Ramos (cell line): ENCODE measurements at regions not wholly inside any gene's neighbourhood (a gene's known extent, or its start where the extent isn't known, plus 50 kb on each side); places are given as distances from the start of the nearest gene placed in this dataset.

Experiments used
- in situ Hi-C: fragments of 300-500 bp; cut with MboI; formaldehyde crosslinking; loops from one replicate; pipeline ENCODE4 v1.14.3; 2022; ENCODE audit warnings: low sequenced_read_pairs; ENCODE audit not compliant: unreplicated experiment

DNA sequence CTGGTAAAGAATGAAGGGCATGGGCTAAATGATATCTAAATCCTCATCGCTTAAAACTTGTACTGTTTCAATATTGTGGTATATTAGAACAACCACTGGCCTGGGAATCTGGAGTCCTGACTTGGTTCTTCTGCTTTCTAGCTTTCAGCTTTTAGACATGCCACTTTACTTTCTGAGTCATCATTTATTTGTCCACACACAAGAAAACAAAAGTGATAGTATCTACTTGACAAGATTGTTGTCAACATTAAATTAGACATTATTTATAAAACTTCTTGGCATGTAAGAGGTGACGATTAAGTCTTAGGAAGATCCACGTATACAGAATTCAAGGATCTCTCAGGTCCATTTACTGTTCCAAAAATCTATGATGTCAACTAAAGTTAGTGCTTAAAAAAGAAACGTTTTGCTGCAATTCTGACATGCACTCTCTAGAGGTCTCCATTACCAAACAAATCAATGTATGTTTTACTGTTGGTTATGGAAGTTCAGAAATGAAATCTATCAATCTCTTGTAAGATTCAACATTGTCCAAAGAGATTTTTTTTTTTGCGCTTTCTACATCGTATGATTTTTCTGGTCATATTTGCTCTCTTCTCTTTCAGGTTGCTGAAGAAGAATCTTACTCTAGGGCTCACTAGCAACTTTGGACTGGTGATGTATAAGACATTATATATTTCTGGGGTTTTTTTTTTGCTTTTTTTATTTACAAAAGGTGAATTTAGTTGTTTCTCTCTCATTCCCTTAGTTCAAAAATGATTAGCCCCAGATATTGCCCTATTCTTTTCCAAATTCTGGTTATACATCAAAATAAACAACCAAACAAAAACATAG lies 53.6 kb upstream of the DYNC1I1 start:
- in situ Hi-C loops = no loop called here

DNA sequence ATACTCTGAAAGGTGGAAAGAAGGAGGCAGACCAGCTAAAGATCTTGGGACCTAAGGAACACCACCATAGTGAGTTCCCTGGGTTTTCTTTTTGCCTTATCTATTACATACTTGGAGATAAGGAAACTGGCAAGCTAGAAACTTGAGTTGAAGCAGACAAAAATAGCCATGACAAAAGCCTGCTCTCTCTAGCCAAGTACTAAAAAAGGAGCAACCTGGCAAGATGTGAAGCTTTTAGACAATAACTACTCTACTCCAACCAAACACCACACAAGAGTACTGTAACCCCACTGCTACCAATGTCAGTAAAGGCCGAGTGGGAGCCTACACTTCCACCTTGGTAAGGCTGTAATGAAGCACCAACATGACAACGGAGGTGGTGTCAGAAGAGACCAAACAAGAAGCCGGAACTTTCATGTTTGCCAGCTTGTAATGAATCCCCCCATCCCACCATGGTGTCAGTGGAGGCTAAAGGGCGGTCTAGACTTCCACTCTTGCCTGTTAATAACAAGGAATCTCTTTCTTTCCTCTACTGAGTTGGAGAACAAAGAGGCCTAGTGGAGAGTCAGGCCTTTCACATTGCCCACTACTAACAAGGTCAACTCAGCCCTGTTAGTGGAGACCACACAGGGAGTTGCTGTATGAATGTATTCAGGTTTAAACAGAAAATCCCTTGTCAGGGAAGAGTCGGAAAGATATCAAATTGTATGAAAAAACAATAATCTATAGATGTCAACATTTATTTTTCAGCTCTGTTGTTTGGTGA lies 55.8 kb upstream of the DYNC1I1 start:
- in situ Hi-C loops = no loop called here

DNA sequence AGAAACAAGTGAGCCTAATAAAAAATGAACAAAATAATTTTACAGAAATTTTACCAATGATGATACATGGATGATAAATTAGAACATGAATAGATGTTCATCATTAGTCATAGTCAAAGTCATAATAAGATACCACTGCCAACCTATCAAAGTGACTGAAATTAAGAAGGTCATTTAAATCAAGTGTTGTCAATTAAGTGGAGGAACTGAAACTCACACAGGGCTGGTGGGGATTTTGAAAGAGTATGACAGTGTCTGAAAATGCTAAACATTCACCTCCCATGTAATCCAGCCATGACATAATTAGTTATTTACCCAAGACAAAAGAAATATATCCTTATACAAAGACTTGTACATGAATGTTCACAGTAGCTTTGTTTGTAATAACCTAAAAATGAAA lies 57.1 kb upstream of the DYNC1I1 start:
- in situ Hi-C loops = no loop called here

DNA sequence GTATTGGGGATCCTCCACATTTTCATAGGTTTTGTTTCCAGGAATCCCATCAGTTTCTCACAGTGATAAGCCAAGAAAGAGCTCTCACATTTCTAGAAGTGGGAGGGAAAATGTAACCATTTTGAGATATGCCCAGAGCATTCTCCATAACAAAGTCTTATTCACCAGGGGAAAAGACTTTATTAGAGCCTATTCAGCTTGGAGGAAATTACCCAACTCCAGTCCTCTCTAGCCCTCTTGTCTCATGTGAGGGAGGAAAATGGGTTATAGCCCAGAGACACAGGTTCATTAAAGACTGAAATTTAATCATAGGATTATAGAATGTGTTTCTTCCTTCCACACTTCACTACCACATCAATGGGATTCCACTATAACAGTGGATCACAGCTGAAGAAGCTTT lies 61.6 kb upstream of the DYNC1I1 start:
- in situ Hi-C loops = no loop called here

DNA sequence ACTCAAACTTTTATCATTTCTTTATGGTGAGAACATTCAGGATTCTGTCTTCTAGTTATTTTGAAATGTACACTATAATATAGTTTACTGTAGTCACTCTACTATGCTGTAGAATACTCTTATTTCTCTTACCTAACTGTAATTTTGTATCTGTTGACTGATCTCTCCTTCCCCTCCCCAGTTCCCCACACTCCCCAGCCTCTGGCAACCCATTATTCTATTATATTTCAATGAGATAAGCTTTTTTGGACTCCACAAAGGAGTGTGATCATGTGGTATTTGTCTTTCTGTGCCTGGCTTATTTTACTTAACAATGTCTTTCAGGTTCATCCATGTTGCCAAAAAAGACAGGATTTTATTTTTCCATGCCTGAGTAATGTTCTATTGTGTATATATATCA lies 71.4 kb upstream of the DYNC1I1 start:
- in situ Hi-C loops = no loop called here

DNA sequence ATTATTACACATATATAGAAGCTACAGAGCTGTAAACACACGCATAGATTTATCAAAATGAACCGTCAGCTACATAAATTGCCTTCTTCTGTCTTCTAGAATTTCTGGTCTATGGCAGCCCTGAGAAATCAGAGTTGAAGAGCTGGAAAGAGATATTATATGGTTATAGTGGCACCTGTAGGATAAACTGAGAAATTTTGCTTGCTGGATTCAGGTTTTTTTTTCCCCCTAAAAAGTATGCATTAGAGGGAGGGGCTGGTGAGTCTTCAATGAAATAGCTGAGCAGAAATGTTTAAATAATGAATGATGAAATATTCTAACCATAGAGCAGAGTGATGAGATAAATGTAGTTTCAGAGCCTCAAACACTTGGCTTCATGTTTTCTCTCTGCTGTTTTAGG lies 78.0 kb upstream of the DYNC1I1 start:
- in situ Hi-C loops = no loop called here

DNA sequence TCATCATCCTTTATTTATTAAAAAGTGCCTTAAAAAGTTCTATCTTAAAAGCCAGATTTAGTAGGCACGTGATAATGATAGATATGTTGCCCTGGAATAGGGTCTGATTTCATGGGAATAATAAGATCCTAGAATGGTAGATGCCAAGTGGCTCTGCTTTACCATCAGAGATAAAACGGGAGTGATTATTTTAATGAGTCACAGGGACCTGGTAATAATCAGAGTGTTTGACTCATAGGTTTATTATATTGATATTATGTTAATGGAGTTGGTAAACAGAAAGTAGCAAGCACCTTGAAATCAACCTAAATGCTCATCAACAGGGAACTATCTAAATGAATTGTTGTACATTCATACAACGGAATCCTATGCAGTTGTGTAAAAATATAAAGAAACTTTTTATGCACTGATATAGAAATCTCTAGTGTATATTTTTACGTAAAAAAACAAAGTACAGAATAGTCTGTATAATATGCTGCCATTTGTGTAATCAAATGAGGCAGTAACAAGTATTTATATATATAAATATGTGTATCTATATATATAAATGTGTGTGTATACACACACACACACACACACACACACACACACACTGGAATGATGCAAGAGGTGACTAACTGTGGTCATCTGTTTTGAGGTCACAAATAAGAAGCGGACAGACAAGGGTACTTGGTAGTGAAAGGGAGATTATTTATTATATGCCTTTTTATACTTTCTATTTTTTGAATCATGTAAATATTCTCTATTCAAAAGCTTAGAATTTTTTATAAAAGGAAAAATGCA lies 78.6 kb upstream of the DYNC1I1 start:
- in situ Hi-C loops = no loop called here

DNA sequence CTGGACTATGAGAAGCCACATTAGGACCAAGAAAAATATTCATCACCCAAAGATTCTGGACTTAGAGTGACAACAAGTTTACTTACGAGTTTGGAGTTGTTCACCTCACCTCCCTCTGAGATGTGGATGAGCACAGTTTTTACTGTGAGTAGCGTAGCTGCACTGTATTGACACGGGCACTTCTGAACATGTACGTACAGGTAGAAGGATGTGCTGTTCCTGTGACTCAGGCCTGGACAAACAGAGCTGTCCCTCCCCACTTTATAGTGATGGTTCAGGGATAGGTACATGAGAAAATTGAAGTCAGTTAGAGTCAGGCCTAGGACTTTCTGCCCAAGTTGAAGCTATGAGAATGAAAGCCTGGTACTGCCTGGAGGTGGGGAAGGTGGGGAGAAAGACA lies 80.9 kb upstream of the DYNC1I1 start:
- in situ Hi-C loops = no loop called here

DNA sequence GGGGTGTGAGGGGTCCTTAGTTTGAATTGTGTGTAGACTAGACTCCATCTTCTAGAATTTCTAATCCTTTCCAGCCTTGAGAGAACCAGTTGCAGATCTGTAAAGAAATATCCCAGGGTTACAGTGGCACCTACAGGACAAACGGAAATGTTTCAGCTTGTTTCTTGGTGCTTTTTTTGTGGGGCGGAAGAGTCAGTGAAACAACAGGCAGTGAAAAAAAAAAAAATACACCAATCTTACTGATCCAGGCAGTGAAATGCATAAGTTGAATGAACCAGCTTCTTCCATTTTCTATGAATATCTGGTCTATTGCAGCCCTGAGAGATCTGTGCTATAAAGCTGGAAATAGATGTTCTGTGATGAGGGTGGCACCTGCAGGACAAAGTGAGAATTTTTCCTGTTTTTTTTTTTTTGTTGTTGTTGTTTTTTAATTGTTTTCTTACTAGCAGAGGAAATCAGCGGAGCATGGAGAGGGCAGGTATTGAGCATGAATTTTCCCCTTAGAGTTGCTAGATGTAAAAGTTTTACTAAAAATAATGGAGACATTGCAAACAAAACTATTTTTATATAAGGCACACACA lies 81.9 kb upstream of the DYNC1I1 start:
- in situ Hi-C loops = no loop called here

DNA sequence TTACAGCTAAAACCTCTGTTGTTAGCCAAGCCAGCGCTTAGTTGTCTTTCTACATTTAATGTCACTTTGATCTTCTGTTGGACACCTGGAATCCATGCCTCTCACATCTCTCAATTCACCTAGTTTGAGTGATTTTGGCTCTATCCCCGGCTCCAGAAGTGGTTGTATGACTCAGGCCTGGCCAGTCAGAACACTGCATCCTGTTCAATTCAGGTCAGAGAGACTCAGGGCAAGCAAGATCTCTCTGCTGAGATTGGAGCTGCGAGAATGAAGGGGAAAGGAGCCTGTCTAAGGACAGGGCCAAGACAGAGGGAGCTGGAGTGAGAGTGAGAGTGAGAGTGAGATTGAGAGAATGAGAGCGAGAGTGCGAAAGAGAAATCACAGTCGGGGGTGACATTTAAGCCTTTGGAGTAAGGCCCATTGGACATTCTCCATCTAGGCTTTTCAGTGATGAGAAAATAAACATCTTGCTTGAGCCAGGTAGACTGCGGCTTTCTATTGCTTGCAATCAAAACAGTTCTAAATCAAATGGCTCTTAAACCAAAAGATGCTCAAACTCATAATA lies 83.3 kb upstream of the DYNC1I1 start:
- in situ Hi-C loops = loop anchor here (10.0 kb wide), 1 partner anchor 174 kb away; no protein-coding TSS in a partner anchor

DNA sequence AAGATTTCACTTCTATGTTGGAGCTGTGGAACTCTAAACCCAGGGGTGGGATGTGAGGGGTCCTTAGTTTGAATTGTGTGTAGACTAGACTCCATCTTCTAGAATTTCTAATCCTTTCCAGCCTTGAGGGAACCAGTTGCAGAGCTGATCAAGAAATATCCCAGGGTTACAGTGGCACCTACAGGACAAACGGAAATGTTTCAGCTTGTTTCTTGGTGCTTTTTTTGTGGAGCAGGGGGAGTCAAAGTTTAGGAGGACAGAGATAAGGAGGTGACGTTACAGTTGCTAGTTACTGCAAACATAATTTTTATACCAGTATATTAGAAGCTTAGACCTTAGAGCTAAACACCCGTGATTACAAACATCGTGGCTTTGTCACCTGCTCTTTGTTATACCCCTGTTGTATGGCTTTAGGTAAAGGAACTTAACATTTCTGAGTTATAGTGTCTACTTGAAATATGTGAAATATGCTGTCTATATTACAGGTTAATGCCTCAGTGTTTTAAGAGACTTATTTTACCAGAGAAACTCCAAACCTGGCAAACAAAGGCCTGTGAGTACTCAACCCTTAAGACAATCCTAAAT lies 84.5 kb upstream of the DYNC1I1 start:
- in situ Hi-C loops = loop anchor here (10.0 kb wide), 1 partner anchor 173 kb away; no protein-coding TSS in a partner anchor

DNA sequence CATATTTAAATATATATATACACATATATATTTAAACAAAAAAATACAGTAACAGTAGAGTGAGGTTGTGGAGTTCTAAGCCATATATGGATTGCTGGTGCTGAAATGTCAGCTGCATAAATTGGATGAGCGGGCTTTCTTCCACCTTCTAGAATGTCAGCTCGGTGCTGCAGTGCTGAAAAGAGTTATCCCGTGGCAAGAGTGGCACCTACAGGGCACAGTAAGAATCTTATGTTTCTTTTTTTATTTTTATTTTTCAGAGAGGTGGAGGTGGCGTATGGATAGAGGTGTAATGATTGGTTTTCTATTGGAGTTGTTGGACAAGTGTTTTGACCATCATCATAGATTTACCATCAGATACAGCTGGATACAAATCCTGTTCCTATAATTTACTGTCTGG lies 86.2 kb upstream of the DYNC1I1 start:
- in situ Hi-C loops = loop anchor here (10.0 kb wide), 1 partner anchor 171 kb away; no protein-coding TSS in a partner anchor

DNA sequence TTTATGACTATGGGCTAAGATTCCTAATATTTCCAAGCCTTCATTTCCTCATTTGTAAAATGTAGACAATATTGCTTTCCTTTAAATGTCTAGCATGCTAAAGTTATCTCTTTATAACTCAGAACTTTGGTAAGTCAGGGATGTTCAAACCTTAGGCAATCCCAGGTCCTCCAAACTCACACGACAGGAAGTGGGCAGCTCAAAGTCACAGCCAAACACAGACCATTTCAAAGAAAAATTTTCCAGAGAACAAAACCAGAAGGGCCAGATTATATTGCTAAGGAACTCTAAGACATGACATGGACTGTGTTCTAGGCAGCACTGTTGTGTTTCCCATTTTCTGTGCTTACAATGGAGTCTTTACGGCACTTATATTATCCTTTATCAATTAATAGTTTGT lies 87.8 kb upstream of the DYNC1I1 start:
- in situ Hi-C loops = loop anchor here (10.0 kb wide), 1 partner anchor 170 kb away; no protein-coding TSS in a partner anchor

DNA sequence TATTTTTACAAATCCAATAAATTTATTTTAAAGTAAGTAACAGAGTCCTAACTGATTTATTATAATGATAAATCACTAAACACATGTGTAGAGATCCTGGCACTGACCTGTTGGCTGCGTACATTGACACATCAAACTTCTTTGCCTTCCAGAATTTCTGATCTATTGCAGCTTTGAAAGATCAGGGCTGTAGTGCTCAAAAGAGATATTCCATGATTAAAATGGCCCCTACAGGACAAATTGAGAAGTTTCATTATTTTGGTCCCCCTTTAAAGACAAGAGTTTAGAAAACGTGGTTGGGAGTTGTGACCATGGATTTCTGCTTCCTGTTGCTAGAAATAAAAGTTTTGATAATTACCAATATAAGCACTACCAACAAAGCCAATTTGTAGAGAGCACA lies 87.7 kb upstream of the PDK4 start:
- in situ Hi-C loops = loop anchor here (10.0 kb wide), 1 partner anchor 169 kb away; no protein-coding TSS in a partner anchor

DNA sequence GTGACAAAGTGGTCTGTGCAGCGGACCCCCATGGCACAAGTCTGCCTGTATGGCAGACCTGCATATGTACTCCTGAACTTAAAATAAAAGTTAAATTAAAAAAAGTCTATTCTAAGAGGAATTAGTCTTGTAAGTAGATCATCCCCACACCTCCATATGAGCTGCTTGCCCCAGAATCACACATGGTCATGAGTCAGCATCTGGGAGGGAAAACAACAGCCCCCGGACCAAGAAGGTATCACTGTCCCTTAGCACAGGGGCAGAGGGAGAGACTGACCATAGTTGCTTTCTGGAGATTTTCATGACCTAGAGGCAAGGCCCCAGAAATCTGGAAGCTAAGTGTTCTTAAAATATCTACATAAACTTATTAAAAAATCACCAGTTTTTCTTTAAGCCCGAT lies 86.6 kb upstream of the PDK4 start:
- in situ Hi-C loops = loop anchor here (10.0 kb wide), 1 partner anchor 168 kb away; no protein-coding TSS in a partner anchor

DNA sequence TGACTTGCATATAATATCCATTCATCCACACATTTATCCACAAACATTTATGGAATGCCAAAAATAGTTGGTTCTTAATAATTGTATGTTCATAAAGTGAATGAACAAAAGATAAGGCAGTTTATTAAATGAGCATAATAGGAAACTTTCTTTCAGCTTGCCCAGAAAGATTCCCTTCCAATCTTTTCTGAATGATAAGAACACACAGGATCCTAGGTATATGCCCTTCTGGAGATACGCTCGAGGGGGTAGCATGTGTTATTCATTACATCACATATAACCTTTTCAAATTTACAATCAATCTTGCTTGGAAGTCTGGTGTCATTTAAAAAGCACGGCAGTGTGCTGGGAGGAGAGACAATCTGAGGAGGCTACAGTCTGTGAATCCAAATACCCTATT lies 80.4 kb upstream of the PDK4 start:
- in situ Hi-C loops = no loop called here

DNA sequence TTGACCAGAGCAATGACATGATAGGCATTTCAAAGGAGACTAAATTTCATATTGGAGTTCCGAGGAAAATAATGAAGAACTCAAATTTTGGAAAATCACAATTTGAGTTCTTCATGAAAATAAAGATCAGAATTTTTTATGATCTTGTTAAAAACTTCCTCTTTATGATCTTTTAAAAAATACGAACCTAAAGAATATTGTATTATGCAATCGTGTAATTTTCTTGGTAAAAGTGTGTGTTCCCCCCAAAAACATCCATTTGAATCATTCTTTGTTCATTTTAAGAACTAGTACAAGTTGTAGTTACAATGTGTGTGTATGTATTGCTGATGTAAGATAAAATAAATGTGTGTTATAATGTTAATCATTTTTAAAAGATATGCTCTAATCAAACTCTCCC lies 79.3 kb upstream of the PDK4 start:
- in situ Hi-C loops = no loop called here

DNA sequence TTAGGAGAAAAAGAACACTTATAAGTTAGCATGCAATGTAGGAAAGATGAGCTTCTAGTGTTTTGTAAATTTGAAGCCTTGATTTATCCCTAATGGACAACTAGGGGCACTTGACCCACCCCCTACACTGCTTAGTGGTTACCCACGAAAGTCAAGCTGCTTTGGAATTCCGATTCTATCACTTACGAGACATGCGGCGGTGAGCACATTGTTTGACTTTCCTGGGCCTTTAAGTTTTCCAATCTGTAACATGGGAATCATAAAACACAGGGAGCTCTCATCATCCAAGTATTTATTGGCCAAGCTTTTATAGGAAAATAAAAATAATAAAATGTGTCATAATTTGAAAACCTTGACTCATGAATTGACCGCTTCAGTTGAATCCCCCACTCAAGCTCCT lies 78.7 kb upstream of the PDK4 start:
- in situ Hi-C loops = no loop called here

DNA sequence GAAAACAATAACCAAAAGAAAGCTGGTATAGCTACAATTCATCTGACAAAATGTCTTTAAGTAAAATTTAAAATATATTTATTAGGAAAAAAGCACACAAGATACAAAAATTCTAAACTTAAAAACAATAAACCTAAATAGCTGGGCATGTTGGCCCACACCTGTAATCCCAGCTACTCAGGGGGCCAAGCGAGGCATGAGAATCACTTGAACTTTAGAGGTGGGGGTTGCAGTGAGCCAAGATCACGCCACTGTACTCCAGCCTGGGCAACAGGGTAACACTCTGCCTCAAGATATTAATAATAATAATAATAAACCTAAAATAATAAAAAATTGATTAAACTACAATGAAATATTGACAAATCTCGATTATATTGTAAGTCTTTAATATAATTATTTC lies 77.8 kb upstream of the PDK4 start:
- in situ Hi-C loops = no loop called here

DNA sequence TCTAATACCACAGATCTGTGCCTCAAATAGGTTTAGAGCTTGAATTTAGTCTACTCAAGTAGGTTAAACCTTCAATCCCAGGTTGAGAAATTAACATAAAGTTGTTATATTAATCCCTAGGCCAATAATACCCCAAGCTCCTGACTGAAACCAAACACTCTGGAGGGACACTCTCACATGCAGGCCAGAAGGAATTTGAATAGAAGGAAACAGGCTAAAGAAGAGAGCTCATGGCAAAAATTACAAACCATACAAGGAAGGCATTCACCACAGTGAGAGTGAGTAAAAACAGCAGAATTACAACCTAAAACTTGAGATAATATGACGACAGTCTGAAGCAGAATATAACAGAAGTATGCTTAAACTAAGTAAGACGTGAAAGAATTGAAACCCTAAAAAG lies 76.1 kb upstream of the PDK4 start:
- in situ Hi-C loops = no loop called here
